GM12878 (cell line): ENCODE measurements at regions not wholly inside any gene's neighbourhood (a gene's known extent, or its start where the extent isn't known, plus 50 kb on each side); places are given as distances from the start of the nearest gene placed in this dataset.

ENCODE experiments used
- ATF2 ChIP-seq: IDR thresholded peaks from 2 replicates; pipeline ENCODE4 v1.6.1; 2012; ENCODE audit warnings: low read length, inconsistent platforms
- BMI1 ChIP-seq: fragments of 450-650 bp; IDR thresholded peaks from 2 replicates; pipeline ENCODE4 v1.6.1; 2016; ENCODE audit warnings: mild to moderate bottlenecking, moderate library complexity, borderline replicate concordance
- CBX3 ChIP-seq: fragments of 200-600 bp; sonication (generic); IDR thresholded peaks from 2 replicates; pipeline ENCODE4 v1.6.1; 2016; ENCODE audit warnings: low read depth, borderline replicate concordance
- CHD1 ChIP-seq: IDR thresholded peaks from 2 replicates; pipeline ENCODE4 v1.6.1; 2012; ENCODE audit warnings: low read depth, low read length, improper control_type of control experiment
- ETV6 ChIP-seq, 2 experiments: fragments of 450-650 bp in 1 of 2; IDR thresholded peaks in 1 of 2; conservative IDR thresholded peaks in 1 of 2; 2 replicates each; pipeline ENCODE4 v1.6.1; 2014; ENCODE audit warnings: antibody characterized with exemption in 1 of 2, borderline replicate concordance in 1 of 2, low read depth in 1 of 2, mild to moderate bottlenecking in 1 of 2, moderate library complexity in 1 of 2
- EZH2 ChIP-seq: IDR thresholded peaks from 2 replicates; pipeline ENCODE4 v1.6.1; 2012; ENCODE audit warnings: low read depth, mild to moderate bottlenecking, control low read depth, inconsistent platforms, low read length, borderline replicate concordance; ENCODE audit not compliant: control insufficient read depth
- HDAC2 ChIP-seq: fragments of 200-600 bp; sonication (generic); IDR thresholded peaks from 2 replicates; pipeline ENCODE4 v1.6.1; 2017
- HDAC6 ChIP-seq: fragments of 200-600 bp; sonication (generic); IDR thresholded peaks from one replicate; pipeline ENCODE4 v1.8.0; 2017; ENCODE audit warnings: antibody characterized with exemption; ENCODE audit not compliant: unreplicated experiment
- IKZF1 ChIP-seq: fragments of 450-650 bp; conservative IDR thresholded peaks from 2 replicates; pipeline ENCODE4 v1.6.1; 2017; ENCODE audit warnings: antibody characterized with exemption, mild to moderate bottlenecking
- MXI1 ChIP-seq: fragments of 150-350 bp; IDR thresholded peaks from 2 replicates; pipeline ENCODE4 v1.6.1; 2011; ENCODE audit warnings: low read depth, mild to moderate bottlenecking, inconsistent platforms, low read length, improper control_type of control experiment
- MYC ChIP-seq: IDR thresholded peaks from 2 replicates; pipeline ENCODE4 v1.6.1; 2011; ENCODE audit warnings: mild to moderate bottlenecking, low read length, moderate library complexity, inconsistent platforms; ENCODE audit not compliant: insufficient read depth, insufficient replicate concordance, insufficient read length, severe bottlenecking
- NRF1 ChIP-seq: conservative IDR thresholded peaks from 2 replicates; pipeline ENCODE4 v1.6.1; 2011; ENCODE audit warnings: mild to moderate bottlenecking, low read depth, low read length, improper control_type of control experiment
- PAX5 ChIP-seq: IDR thresholded peaks from 2 replicates; pipeline ENCODE4 v1.6.1; 2011; ENCODE audit warnings: low read depth, low read length, borderline replicate concordance
- PML ChIP-seq: IDR thresholded peaks from 2 replicates; pipeline ENCODE4 v1.6.1; 2012; ENCODE audit warnings: low read length, inconsistent platforms
- POLR2A ChIP-seq: IDR thresholded peaks from 2 replicates; pipeline ENCODE4 v1.6.1; 2011; ENCODE audit warnings: low read depth, mild to moderate bottlenecking, low read length
- POLR2AphosphoS5 ChIP-seq: IDR thresholded peaks from 2 replicates; pipeline ENCODE4 v1.6.1; 2011; ENCODE audit warnings: mild to moderate bottlenecking, low read length, inconsistent platforms
- RELB ChIP-seq: fragments of 450-650 bp; IDR thresholded peaks from 2 replicates; pipeline ENCODE4 v1.6.1; 2017; ENCODE audit warnings: low read depth, mild to moderate bottlenecking, moderate library complexity
- REST ChIP-seq: IDR thresholded peaks from 2 replicates; pipeline ENCODE4 v1.6.1; 2012; ENCODE audit warnings: mild to moderate bottlenecking, low read depth, low read length
- RFX5 ChIP-seq: IDR thresholded peaks from 2 replicates; pipeline ENCODE4 v1.6.1; 2011; ENCODE audit warnings: low read depth, low read length, improper control_type of control experiment
- SMAD5 ChIP-seq: IDR thresholded peaks from 2 replicates; pipeline ENCODE4 v1.6.1; 2016; ENCODE audit warnings: antibody characterized with exemption, low read depth
- WRNIP1 ChIP-seq: IDR thresholded peaks from 2 replicates; pipeline ENCODE4 v1.6.1; 2011; ENCODE audit warnings: low read depth, low read length, improper control_type of control experiment, borderline replicate concordance
- ZBED1 ChIP-seq: IDR thresholded peaks from 2 replicates; pipeline ENCODE4 v1.6.1; 2016; ENCODE audit warnings: borderline replicate concordance
- ZSCAN29 ChIP-seq: fragments of 450-650 bp; IDR thresholded peaks from 2 replicates; pipeline ENCODE4 v1.6.1; 2017; ENCODE audit warnings: mild to moderate bottlenecking, moderate library complexity

GRCh38 chr6:26216886-26217713 is 129.9 kb downstream of the HFE start (continued):
- TF ChIP-seq REST (no peak), MYC (no peak), CHD1 (peak; percentile 91), BMI1 (no peak), HDAC2 (no peak), ETV6 (conservative IDR thresholded peaks at IDR 0.05 in 1 of 2, IDR thresholded peaks at IDR 0.05 in 1 of 2; ENCODE audit: borderline replicate concordance in 1 of 2, low read depth in 1 of 2) (0 out of 4 replicates have a peak, but pooled peaks of 1 of the 2 experiments have one; percentile 0), RELB (no peak), MXI1 (peak; percentile 79; the same call in 1 of the 2 replicates), POLR2A (peak; percentile 88), CBX3 (no peak), EZH2 (no peak), PAX5 (peak; percentile 82; the same call in 1 of the 2 replicates), SMAD5 (peak; percentile 96), NRF1 (no peak), ZBED1 (0 out of 2 replicates have a peak, but pooled peaks have one; percentile 38), PML (peak; percentile 93; the same call in 1 of the 2 replicates), HDAC6 (peak; percentile 80), RFX5 (no peak), POLR2AphosphoS5 (peak; percentile 94), ZSCAN29 (0 out of 2 replicates have a peak, but pooled peaks have one; percentile 14), WRNIP1 (peak; percentile 70; the same call in 1 of the 2 replicates), ATF2 (no peak), IKZF1 (peak; percentile 48)
